ENCODE measurements at regions not wholly inside any gene's neighbourhood (a gene's known extent, or its start where the extent isn't known, plus 50 kb on each side); places are given as distances from the start of the nearest gene placed in this dataset.

GRCh38 chrX:63560601-63561218, 209.6 kb upstream of the SPIN4 start (continued):
- TF ChIP-seq POGK (CRISPR knock-in tag; conservative IDR thresholded peaks at IDR 0.05) = 0 out of 2 replicates have a peak, but pooled peaks have one; percentile 38
- TF ChIP-seq, protein P1, sequence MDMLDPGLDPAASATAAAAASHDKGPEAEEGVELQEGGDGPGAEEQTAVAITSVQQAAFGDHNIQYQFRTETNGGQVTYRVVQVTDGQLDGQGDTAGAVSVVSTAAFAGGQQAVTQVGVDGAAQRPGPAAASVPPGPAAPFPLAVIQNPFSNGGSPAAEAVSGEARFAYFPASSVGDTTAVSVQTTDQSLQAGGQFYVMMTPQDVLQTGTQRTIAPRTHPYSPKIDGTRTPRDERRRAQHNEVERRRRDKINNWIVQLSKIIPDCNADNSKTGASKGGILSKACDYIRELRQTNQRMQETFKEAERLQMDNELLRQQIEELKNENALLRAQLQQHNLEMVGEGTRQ (IDR thresholded peaks at IDR 0.05; ENCODE audit: low read depth, low read length) = peak; percentile 54; the same call in 1 of the 2 replicates
- TF ChIP-seq, protein P1 (CRISPR knock-in tag; IDR thresholded peaks at IDR 0.05; ENCODE audit: borderline replicate concordance) = peak; percentile 81; the same call in 1 of the 2 replicates
- TF ChIP-seq MAZ (IDR thresholded peaks at IDR 0.05; ENCODE audit: borderline replicate concordance, low read depth, low read length) = 0 out of 2 replicates have a peak, but pooled peaks have one; percentile 20
- peak; percentile 43; the same call in 1 of the 2 replicates for TF ChIP-seq MAZ (CRISPR knock-in tag; IDR thresholded peaks at IDR 0.05; ENCODE audit: low read depth)
- TF ChIP-seq ZNF7 (CRISPR knock-in tag; IDR thresholded peaks at IDR 0.05) = no peak
- no peak for TF ChIP-seq ZNF570 (CRISPR knock-in tag; IDR thresholded peaks at IDR 0.05; ENCODE audit: borderline replicate concordance)
- peak; percentile 88 for TF ChIP-seq BHLHE40 (IDR thresholded peaks at IDR 0.05; ENCODE audit: low read length)
- TF ChIP-seq NRL (CRISPR knock-in tag; IDR thresholded peaks at IDR 0.05; ENCODE audit: borderline replicate concordance) = no peak
- no peak for TF ChIP-seq ZBTB25 (CRISPR knock-in tag; IDR thresholded peaks at IDR 0.05)
- TF ChIP-seq GABPB1 (CRISPR knock-in tag; IDR thresholded peaks at IDR 0.05) = peak; percentile 85
- TF ChIP-seq, protein P2, sequence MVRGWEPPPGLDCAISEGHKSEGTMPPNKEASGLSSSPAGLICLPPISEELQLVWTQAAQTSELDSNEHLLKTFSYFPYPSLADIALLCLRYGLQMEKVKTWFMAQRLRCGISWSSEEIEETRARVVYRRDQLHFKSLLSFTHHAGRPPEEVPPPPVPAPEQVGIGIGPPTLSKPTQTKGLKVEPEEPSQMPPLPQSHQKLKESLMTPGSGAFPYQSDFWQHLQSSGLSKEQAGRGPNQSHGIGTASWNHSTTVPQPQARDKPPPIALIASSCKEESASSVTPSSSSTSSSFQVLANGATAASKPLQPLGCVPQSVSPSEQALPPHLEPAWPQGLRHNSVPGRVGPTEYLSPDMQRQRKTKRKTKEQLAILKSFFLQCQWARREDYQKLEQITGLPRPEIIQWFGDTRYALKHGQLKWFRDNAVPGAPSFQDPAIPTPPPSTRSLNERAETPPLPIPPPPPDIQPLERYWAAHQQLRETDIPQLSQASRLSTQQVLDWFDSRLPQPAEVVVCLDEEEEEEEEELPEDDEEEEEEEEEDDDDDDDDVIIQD (CRISPR knock-in tag; IDR thresholded peaks at IDR 0.05; ENCODE audit: low read depth) = 0 out of 2 replicates have a peak, but pooled peaks have one; percentile 16
- TF ChIP-seq GABPA (IDR thresholded peaks at IDR 0.05; ENCODE audit: low read depth, low read length) = peak; percentile 47
- peak; percentile 89 for TF ChIP-seq GABPA (CRISPR knock-in tag; IDR thresholded peaks at IDR 0.05; ENCODE audit: low read depth)
- TF ChIP-seq KDM6A (CRISPR knock-in tag; IDR thresholded peaks at IDR 0.05; ENCODE audit: low read depth) = no peak
- TF ChIP-seq SPEN (CRISPR knock-in tag; IDR thresholded peaks at IDR 0.05; ENCODE audit: low read depth) = peak; percentile 59
- no peak for TF ChIP-seq ZNF556 (CRISPR knock-in tag; IDR thresholded peaks at IDR 0.05; ENCODE audit: borderline replicate concordance)
- TF ChIP-seq ZNF136 (CRISPR knock-in tag; IDR thresholded peaks at IDR 0.05; ENCODE audit: low read depth) = no peak
- peak; percentile 89; the same call in 1 of the 2 replicates for TF ChIP-seq MYPOP (CRISPR knock-in tag; IDR thresholded peaks at IDR 0.05)
- TF ChIP-seq RFX1 (IDR thresholded peaks at IDR 0.05) = peak; percentile 44; the same call in 1 of the 2 replicates

Data from HepG2 (cell line).